Esophagus muscularis mucosa (tissue), 4 donors: ENCODE measurements at regions not wholly inside any gene's neighbourhood (a gene's known extent, or its start where the extent isn't known, plus 50 kb on each side); places are given as distances from the start of the nearest gene placed in this dataset.

Experiments
- DNase-seq: peaks from one replicate; pipeline ENCODE4 v3.0.0-alpha.2; 2017; ENCODE audit errors: extremely low spot score
- H3K27ac ChIP-seq, 4 donors: fragments of 200-600 bp; sonication (generic); replicated peaks in 1 of 4; 1 replicate in 3 of 4; 2 replicates in 1 of 4; pipeline ENCODE4 v1.5.1; 2016 to 2019; ENCODE audit warnings: mild to moderate bottlenecking in 1 of 4
- H3K27me3 ChIP-seq, 4 donors: fragments of 200-600 bp; sonication (generic); one replicate each; pipeline versions ENCODE4 v1.5.1 to v1.6.0; 2016 to 2019
- H3K36me3 ChIP-seq, 4 donors: fragments of 200-600 bp; sonication (generic); one replicate each; pipeline ENCODE4 v1.5.1; 2016 to 2019
- H3K4me1 ChIP-seq, 4 donors: fragments of 200-600 bp; sonication (generic); one replicate each; pipeline ENCODE4 v1.5.1; 2016 to 2019
- H3K4me3 ChIP-seq, 4 donors: fragments of 200-600 bp; sonication (generic); 1 replicate in 2 of 4; 2 replicates in 2 of 4; pipeline ENCODE4 v1.5.1; 2016 to 2019; ENCODE audit warnings: mild to moderate bottlenecking in 4 of 4, moderate library complexity in 1 of 4
- H3K9me3 ChIP-seq, 4 donors: fragments of 200-600 bp; sonication (generic); 1 replicate in 3 of 4; 2 replicates in 1 of 4; pipeline ENCODE4 v1.5.1; 2016 to 2019
- EP300 ChIP-seq: sonication (generic); formaldehyde crosslinking; IDR thresholded peaks from one replicate; pipeline ENCODE4 v1.6.1; 2017; ENCODE audit warnings: antibody characterized with exemption
- POLR2A ChIP-seq: fragments of 450-650 bp; IDR thresholded peaks from one replicate; pipeline ENCODE4 v1.6.1; 2017; ENCODE audit warnings: antibody characterized with exemption, moderate library complexity, mild to moderate bottlenecking, low read depth
- POLR2AphosphoS5 ChIP-seq, 2 donors: sonication (generic); formaldehyde crosslinking; IDR thresholded peaks; one replicate each; pipeline ENCODE4 v1.6.1; 2017; ENCODE audit warnings: antibody characterized with exemption in 2 of 2
- WGBS: methylation state at CpG from one replicate; pipeline ENCODE4 v1.1.5; 2018; 5-methylcytosine and 5-hydroxymethylcytosine counted together
- intact Hi-C: fragments of 100-400 bp; cut with DNase I; formaldehyde crosslinking; loops from one replicate; pipeline ENCODE4 v1.15.1; 2023
- TF ChIP-seq, protein P1 (sequence below), 3 experiments: fragments of 200-600 bp in 2 of 3; fragments of 450-650 bp in 1 of 3; sonication (generic) in 2 of 3; IDR thresholded peaks; one replicate each; pipeline ENCODE4 v1.5.1; 2017 to 2019; ENCODE audit warnings: antibody characterized with exemption in 3 of 3, mild to moderate bottlenecking in 2 of 3, moderate library complexity in 1 of 3

DNA sequence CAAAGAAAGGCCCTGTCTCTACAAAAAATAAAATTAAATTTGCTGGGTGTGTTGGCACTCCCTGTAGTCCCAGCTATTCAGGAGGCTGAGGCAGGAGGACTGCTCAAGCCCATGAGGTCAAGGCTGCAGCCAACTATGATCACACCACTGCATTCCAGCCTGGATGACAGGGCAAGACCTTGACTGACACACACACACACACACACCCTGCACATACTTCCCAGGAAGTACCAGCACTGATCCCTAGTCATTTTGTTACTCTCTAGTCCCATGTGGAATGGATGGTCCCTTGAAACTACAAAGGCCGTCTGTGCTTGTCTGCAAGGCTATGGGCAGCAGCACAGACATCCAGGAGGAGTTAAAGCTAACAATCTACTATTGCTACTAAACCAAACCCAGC, 59.7 kb upstream of the CYP2D6 start:
- 67% methylated on average over 1 of the region's 1 CpG for WGBS
- H3K36me3 ChIP-seq: no peaks in the 10 kb centered on the region
- H3K27me3 ChIP-seq: no peaks in the 10 kb centered on the region
- H3K9me3 ChIP-seq: no peaks in the 10 kb centered on the region
- intact Hi-C loops: no loop called here
- no peak overlapping the region for H3K27ac ChIP-seq
- no peak for DNase-seq
- no peak overlapping the region for H3K4me3 ChIP-seq
- TF ChIP-seq, protein P1, sequence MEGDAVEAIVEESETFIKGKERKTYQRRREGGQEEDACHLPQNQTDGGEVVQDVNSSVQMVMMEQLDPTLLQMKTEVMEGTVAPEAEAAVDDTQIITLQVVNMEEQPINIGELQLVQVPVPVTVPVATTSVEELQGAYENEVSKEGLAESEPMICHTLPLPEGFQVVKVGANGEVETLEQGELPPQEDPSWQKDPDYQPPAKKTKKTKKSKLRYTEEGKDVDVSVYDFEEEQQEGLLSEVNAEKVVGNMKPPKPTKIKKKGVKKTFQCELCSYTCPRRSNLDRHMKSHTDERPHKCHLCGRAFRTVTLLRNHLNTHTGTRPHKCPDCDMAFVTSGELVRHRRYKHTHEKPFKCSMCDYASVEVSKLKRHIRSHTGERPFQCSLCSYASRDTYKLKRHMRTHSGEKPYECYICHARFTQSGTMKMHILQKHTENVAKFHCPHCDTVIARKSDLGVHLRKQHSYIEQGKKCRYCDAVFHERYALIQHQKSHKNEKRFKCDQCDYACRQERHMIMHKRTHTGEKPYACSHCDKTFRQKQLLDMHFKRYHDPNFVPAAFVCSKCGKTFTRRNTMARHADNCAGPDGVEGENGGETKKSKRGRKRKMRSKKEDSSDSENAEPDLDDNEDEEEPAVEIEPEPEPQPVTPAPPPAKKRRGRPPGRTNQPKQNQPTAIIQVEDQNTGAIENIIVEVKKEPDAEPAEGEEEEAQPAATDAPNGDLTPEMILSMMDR (IDR thresholded peaks at IDR 0.05): no peak
- TF ChIP-seq EP300 (no peak), POLR2A (no peak), POLR2AphosphoS5 (IDR thresholded peaks at IDR 0.05) (no peak)
- peaks cover 0 to 35% (median 6%) of the 10 kb centered on the region in 4 donors for H3K4me1 ChIP-seq

DNA sequence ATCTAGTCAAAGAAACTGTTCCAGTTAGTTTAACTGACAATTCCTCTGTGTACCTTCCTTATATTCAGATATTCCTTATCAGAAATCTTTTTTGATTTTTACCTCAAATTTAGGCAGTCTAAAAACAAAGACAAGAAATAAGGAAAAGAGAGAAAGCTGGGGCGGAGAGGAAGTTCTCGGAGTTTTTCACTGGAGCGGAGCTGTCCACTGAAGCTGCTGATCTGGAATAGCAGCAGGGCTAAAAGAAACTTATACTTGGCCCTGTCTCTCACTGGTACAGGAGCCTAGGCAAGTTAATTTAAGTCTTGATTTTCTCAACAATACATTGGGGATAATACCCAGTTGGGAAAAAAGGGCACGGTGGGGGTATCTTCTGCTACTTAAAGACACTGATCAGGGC, 59.2 kb upstream of the CYP2D6 start:
- DNase-seq: no peak
- 97% methylated on average over 4 of the region's 4 CpGs for WGBS
- intact Hi-C loops: no loop called here
- TF ChIP-seq POLR2AphosphoS5 (IDR thresholded peaks at IDR 0.05) (no peak), EP300 (no peak), POLR2A (no peak)
- TF ChIP-seq, protein P1 (IDR thresholded peaks at IDR 0.05): no peak
- Histone ChIP-seq H3K9me3 (no peaks in the 10 kb centered on the region), H3K27ac (no peak overlapping the region), H3K4me1 (peaks cover 0 to 34% (median 6%) of the 10 kb centered on the region in 4 donors), H3K36me3 (no peaks in the 10 kb centered on the region), H3K27me3 (no peaks in the 10 kb centered on the region), H3K4me3 (no peak overlapping the region)

DNA sequence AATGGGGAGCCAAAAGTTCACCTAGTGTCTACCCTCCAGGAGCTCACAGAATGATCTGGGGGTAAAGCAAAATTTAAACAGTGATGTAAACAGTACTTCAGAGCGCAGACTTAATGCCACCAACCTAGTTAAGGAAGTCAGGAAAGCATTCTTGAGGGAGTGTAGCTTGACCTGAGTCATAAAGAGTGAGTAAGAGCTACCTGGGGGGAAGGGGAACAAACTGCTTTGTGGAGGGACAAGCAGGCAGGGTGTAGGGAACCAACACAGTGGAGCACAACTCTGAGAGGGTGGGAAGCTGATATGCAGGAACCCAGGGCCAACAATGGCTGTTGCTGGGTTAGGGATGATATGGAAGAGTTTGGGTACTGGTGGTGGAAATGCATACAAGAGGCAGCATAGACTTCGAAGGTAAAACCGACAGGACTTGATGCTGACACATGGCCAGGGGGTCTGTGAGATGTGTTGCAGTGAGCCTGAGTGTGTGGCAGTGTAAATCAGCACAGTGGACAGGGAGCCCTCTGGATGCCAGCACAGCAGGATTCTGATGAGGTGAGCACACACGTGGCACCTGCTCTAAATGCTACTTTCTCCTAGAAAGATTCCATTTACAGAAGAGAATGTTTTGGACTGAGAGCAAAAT, 58.3 kb upstream of the CYP2D6 start:
- Histone ChIP-seq H3K27me3 (no peaks in the 10 kb centered on the region), H3K9me3 (no peaks in the 10 kb centered on the region), H3K4me1 (peaks cover 0 to 25% (median 5%) of the 10 kb centered on the region in 4 donors), H3K27ac (no peak overlapping the region), H3K4me3 (no peak overlapping the region), H3K36me3 (no peaks in the 10 kb centered on the region)
- no peak for TF ChIP-seq EP300
- no peak for TF ChIP-seq POLR2A
- TF ChIP-seq, protein P1 (IDR thresholded peaks at IDR 0.05): no peak
- TF ChIP-seq POLR2AphosphoS5 (IDR thresholded peaks at IDR 0.05): no peak
- no peak for DNase-seq
- 85% methylated on average over 4 of the region's 4 CpGs for WGBS
- intact Hi-C loops: no loop called here

DNA sequence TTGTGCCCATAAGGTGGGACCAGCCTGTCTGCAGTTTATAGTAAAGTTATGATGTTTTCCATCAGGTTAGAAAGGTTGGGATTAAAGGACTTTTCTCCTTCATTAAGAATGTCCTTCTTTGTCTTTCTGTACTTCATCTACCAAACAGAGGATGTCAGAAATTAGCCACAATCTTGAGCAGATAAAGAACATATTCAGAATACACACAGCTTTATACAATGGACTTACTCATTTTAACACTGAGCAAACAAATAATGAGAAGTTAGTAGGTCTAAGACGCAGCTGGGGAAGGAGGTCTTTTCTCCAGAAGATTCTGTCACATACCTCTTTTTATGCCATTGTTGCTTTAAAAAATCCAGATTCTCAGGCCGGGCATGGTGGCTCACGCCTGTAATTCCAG, 57.0 kb upstream of the CYP2D6 start:
- no peaks in the 10 kb centered on the region for H3K27me3 ChIP-seq
- no peak overlapping the region for H3K4me3 ChIP-seq
- peaks cover 0 to 31% (median 3%) of the 10 kb centered on the region in 4 donors for H3K4me1 ChIP-seq
- H3K9me3 ChIP-seq: no peaks in the 10 kb centered on the region
- 87% methylated on average over 3 of the region's 3 CpGs for WGBS
- H3K36me3 ChIP-seq: no peaks in the 10 kb centered on the region
- no peak overlapping the region for H3K27ac ChIP-seq
- TF ChIP-seq EP300: no peak
- TF ChIP-seq, protein P1 (IDR thresholded peaks at IDR 0.05): no peak
- no peak for TF ChIP-seq POLR2A
- TF ChIP-seq POLR2AphosphoS5 (IDR thresholded peaks at IDR 0.05): no peak
- no peak for DNase-seq
- intact Hi-C loops: no loop called here

DNA sequence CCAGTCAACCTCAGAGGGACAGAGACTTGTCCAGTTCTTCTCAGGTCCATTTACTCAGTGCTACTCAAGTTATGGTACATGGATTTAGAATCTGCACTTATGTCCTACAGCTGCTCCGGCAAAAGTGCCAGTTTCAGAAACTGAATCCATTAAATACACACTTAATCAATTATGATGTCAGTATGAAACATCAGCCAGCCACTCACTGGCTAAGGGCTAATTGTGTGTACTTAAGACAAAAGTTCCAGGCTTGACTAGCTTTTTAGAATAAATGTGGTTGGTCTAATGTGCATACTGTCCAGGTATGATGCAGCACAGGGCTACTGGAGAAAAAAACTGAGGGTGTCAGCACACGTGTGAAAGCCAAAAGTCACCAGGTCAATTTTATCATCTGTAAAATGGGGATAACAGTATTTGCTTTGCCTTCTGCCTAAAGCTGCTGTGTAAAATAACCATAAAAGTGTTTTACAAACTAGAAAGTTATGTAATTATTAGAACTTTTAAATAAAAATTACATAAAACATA, 55.4 kb upstream of the CYP2D6 start:
- DNase-seq: no peak
- intact Hi-C loops: no loop called here

More for the DNA sequence above, 55.4 kb upstream of the CYP2D6 start:
- TF ChIP-seq POLR2AphosphoS5 (IDR thresholded peaks at IDR 0.05): no peak
- TF ChIP-seq POLR2A: no peak
- TF ChIP-seq EP300: no peak
- TF ChIP-seq, protein P1 (IDR thresholded peaks at IDR 0.05): no peak
- Histone ChIP-seq H3K9me3 (no peaks in the 10 kb centered on the region), H3K4me3 (no peak overlapping the region), H3K36me3 (no peaks in the 10 kb centered on the region), H3K27me3 (no peaks in the 10 kb centered on the region), H3K4me1 (peaks cover under 1 to 27% (median 4%) of the 10 kb centered on the region in 4 donors), H3K27ac (no peak overlapping the region)
- WGBS: 86% methylated on average over 2 of the region's 2 CpGs
